ENCODE measurements at regions not wholly inside any gene's neighbourhood (a gene's known extent, or its start where the extent isn't known, plus 50 kb on each side); places are given as distances from the start of the nearest gene placed in this dataset.
"Not testable (repeated sequence)": the region's sequence is repeated elsewhere in the genome, so short reads cannot be mapped to it uniquely, and the experiment has no call there.

DNA sequence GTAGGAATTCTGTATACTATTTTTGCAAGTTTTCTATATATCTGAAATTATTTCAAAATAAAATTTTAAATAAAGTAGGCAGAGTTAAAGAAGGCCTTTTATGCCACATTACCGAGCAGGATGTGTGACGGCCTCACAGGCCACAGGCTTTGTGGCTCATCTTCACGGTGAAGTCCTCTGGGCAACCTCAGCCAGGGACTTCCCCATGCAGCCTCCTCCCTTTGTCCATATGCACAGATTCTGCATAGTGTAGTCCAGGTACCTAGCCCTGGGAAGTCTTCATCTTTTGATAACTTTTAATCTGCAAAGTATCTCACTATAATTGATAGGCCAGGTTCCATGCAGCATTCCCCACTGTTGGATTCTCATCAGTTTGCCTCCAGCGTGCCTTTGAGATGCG lies 62.8 kb downstream of the ARHGAP11B start:
- not testable (repeated sequence) for H3K9me3 Mint-ChIP-seq; H3K4me3 Mint-ChIP-seq; H3K4me1 Mint-ChIP-seq (ENCODE audit: low read depth); H3K27ac Mint-ChIP-seq; DNase-seq (ENCODE audit: low spot score); H3K27me3 Mint-ChIP-seq (ENCODE audit: low read depth)
- peaks cover 34% of the 10 kb centered on the region for H3K36me3 Mint-ChIP-seq (ENCODE audit: low read depth)

DNA sequence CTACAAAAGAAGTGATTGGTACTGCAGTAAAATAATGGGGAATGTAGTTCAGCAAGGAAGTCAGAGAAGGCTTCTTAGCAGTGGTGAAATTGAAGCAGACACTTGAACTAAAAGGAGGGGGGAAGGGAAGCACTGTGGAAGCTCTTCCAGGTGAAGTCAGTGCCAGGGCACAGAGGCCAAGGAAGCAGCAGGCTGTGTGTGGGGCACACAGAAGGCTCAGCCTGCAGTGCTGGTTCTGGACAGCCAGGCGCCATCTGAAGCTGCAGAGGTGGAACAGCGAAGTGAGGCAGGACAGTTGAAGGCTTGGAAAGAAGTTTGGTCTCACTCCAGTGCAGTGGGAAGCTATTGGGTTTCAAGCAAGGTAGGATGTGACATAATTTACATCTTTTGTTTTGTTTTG lies 64.2 kb downstream of the ARHGAP11B start:
- not testable (repeated sequence) for H3K4me3 Mint-ChIP-seq; H3K9me3 Mint-ChIP-seq; H3K27me3 Mint-ChIP-seq (ENCODE audit: low read depth); DNase-seq (ENCODE audit: low spot score); H3K4me1 Mint-ChIP-seq (ENCODE audit: low read depth)
- H3K36me3 Mint-ChIP-seq (ENCODE audit: low read depth) = peaks cover 34% of the 10 kb centered on the region
- peak overlapping the region; percentile 43 for H3K27ac Mint-ChIP-seq

DNA sequence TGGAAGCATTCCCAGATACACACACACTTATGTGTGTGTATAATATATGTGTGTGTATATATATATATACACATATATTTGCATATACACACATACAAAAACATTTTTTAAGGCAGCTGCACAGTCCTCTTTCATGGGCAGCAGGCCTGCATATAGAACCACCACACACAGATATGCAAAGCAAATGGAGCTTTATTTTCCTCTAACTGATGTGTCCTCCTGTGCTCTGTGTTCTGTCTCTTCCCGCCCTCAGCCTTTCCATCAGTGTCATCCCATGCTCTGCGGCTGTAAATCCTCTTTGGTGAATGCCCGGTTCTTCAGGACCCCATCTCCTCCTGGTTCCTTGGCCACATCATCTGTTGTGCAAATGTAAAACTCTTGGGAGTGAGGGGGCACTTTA lies 69.9 kb downstream of the ARHGAP11B start:
- not testable (repeated sequence) for H3K9me3 Mint-ChIP-seq; H3K4me3 Mint-ChIP-seq; H3K27ac Mint-ChIP-seq; H3K4me1 Mint-ChIP-seq (ENCODE audit: low read depth); H3K27me3 Mint-ChIP-seq (ENCODE audit: low read depth); DNase-seq (ENCODE audit: low spot score)
- H3K36me3 Mint-ChIP-seq (ENCODE audit: low read depth) = peaks cover 15% of the 10 kb centered on the region

DNA sequence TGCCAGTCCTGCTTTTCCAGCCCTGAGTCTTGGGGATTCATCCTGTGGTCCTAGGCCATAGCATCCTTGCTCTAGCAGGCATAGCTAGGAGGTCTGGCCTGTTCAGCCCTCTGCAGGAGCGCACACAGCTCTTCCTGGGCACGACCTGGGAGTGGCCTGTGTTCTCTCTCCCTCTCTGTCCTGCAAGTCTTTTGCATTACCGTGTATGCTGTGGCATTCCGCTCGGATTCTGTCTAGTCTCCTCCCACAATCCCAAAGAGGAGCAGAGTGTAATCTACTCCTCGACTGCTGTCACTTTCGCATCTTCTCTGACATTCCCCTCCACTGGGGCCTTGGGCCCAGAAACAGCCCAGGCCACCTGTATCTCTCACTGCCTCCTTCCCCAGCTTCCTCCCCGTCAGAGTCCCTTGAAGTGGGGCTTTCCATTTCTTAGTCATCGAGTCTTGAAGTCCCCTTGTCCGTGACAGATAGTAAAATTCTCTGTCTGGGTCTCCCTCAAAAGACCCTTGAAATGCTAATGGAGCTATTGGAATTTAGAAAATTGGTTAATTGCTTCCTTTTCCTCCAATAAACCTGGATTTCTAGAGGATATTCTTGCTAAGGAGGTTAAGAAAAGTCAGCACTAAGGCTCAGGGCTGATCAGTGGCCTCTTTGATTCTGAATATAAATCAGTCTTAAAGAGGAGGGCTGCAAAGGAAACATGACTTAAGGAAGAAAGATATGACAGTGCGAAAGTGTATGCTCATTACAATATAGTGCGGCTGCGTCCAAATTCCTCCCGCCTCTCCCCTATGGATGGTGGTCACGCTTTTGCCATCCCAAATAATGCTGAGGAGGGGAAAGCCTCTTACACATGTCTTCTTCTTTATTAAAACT lies 70.7 kb downstream of the ARHGAP11B start:
- peaks cover 12% of the 10 kb centered on the region for H3K36me3 Mint-ChIP-seq (ENCODE audit: low read depth)
- H3K9me3 Mint-ChIP-seq; H3K4me1 Mint-ChIP-seq (ENCODE audit: low read depth); DNase-seq (ENCODE audit: low spot score); H3K27me3 Mint-ChIP-seq (ENCODE audit: low read depth): not testable (repeated sequence)
- peak overlapping the region; percentile 93 for H3K27ac Mint-ChIP-seq
- peak overlapping the region; percentile 65 for H3K4me3 Mint-ChIP-seq

DNA sequence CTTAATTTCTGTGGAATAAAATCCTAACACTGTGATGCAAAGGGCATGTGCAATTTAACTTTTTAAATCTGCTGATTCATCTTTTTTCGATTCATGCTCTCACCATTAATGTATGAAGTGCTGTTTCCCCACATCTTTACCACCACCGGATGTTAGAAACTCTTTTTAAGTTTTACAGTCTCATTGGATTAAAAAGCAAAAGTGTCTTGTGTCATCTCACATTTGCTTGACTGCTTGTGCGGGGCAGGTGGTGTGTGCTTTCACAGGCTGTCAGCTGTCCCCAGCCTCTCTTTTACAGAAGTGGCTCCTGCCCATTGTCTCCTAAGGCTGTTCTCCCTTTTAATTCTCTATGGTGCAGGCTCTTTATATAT lies 71.4 kb downstream of the ARHGAP11B start:
- not testable (repeated sequence) for H3K27ac Mint-ChIP-seq; DNase-seq (ENCODE audit: low spot score); H3K9me3 Mint-ChIP-seq; H3K27me3 Mint-ChIP-seq (ENCODE audit: low read depth); H3K36me3 Mint-ChIP-seq (ENCODE audit: low read depth); H3K4me3 Mint-ChIP-seq; H3K4me1 Mint-ChIP-seq (ENCODE audit: low read depth)

DNA sequence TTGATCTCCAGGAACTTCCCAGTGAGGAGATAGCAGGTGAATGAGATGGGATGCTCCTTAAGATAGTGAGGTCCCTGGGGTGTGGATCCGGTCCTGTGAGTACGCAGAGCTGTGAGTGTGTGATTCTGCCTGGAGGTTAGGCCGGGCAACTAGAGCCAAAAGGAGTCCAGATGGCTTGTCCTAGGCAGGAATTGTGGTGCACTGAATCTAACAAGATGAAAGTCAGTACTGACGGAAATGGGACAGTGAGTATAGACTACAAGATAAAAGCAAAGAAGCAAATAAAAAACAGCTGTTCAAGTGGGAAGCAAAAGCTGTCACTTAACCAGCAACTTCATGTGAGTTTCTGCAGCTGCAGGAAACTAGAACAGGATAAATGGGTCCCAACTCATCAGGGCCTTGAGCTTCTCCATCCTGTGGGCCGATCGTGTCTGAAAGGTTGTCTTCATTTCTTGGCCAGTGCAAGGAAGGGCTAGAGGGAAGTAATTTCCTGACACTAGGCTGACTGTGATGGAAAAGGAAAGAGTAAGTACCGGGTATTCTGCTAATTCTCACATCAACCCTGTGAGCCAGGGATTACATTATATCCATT lies 74.2 kb downstream of the ARHGAP11B start:
- not testable (repeated sequence) for H3K36me3 Mint-ChIP-seq (ENCODE audit: low read depth); DNase-seq (ENCODE audit: low spot score); H3K4me3 Mint-ChIP-seq; H3K27me3 Mint-ChIP-seq (ENCODE audit: low read depth); H3K4me1 Mint-ChIP-seq (ENCODE audit: low read depth); H3K27ac Mint-ChIP-seq; H3K9me3 Mint-ChIP-seq

DNA sequence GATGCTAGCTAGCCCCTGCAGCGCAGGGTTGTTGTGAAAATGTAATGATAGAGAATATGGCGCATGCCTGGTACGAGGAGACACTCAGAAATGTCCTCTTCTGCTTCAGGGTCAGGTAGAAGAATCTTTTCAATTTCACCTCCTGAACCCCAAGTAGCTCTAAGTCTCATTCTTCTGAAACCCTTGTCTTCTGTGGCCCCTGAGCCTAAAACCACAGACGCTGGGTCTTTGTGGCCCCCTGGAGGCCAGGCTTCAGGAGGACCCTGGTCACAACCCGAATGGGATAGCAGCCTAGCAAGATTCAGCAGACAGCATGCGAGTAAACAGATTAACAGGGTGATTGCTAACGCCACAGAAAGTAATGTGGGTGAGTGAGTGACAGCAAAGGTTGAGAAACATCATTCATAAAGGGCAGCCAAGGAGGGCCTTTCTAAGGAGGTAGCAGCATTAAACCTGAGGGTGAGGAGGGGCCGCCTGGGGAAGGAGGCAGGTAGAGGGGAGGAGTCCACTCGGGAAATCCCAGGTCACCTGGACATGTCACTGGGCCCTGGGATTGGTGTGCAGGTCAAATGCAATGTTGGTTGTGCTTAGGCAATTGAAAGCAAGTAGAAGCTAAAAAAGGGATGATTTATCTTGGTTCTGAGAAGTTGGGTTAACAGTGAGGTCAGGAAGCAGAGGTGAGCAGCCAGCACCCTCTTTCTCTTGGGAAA lies 82.2 kb downstream of the ARHGAP11B start:
- not testable (repeated sequence) for H3K27me3 Mint-ChIP-seq (ENCODE audit: low read depth); H3K4me1 Mint-ChIP-seq (ENCODE audit: low read depth); H3K9me3 Mint-ChIP-seq; DNase-seq (ENCODE audit: low spot score); H3K36me3 Mint-ChIP-seq (ENCODE audit: low read depth); H3K4me3 Mint-ChIP-seq; H3K27ac Mint-ChIP-seq

DNA sequence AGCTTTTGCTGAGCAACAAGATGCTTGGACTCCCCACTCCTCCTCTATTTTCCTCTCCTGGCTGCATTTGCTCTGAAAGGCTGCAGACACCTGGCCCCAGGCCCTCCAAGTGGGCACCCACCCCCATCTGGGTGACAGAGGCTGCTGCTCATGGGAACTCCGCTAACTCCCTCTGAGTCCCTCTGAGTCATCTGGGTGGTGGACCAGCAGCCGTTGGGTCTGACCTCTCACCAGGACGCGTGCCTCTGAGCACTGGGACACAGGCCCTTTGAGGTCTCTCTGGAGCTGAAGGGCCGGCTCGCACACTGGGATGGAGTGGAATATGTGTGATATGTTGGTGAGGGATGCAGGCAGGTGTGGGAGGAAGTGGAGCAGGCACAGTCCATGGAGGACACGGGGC lies 82.9 kb downstream of the ARHGAP11B start:
- not testable (repeated sequence) for H3K36me3 Mint-ChIP-seq (ENCODE audit: low read depth); H3K4me1 Mint-ChIP-seq (ENCODE audit: low read depth); H3K27ac Mint-ChIP-seq; H3K27me3 Mint-ChIP-seq (ENCODE audit: low read depth); DNase-seq (ENCODE audit: low spot score); H3K4me3 Mint-ChIP-seq; H3K9me3 Mint-ChIP-seq

DNA sequence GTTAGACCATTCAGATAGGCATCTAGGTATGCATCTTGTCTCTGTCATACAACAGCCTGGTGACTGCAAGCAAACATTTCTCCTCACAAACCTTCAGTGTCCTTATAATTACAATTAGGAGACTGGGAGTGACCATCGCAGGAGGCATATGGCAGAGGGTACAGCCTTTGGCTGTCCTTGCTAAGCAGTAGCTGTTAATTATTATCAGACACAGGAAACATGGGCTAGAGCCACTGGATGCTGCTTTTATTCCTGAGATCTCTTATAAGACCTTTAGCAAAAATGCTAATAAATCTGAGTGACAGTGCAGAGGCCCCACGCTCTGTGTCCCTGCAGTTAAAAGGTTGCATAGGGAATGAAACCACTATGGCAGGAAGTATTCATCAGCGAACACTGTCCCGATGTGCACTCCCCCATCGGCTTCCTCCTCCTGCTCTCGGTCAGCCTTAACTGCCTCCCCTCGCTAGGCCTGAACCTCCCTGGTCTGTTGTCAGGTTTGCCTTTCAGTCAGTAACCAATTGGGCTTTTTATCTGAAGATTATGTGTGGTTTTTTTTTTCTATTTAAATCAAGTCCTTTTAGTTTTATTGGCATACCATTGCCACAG lies 92.2 kb downstream of the ARHGAP11B start:
- not testable (repeated sequence) for H3K9me3 Mint-ChIP-seq; H3K27ac Mint-ChIP-seq; H3K27me3 Mint-ChIP-seq (ENCODE audit: low read depth); DNase-seq (ENCODE audit: low spot score); H3K4me3 Mint-ChIP-seq
- peaks cover 46% of the 10 kb centered on the region for H3K36me3 Mint-ChIP-seq (ENCODE audit: low read depth)
- peaks cover 15% of the 10 kb centered on the region for H3K4me1 Mint-ChIP-seq (ENCODE audit: low read depth)

DNA sequence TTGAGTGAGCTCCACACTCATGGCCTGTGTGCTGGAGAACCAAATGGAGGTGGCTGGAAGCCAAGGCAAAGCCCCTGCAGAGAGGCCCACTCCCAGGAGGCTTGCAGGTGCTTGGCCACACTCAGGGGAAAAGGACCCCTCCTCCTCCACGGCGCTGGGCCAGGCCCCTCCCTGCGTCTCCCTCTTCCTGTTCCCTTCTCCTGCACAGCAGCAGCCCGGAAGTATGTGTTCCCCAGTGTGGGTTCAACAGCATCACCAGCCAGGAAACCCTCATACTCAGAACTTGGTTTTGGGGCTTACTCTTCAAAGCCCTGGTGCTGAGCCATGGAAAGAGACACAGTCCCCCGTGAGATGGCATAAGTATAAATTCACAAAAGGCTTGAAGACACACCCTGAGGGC lies 93.4 kb downstream of the ARHGAP11B start:
- not testable (repeated sequence) for H3K4me3 Mint-ChIP-seq; H3K27me3 Mint-ChIP-seq (ENCODE audit: low read depth); H3K9me3 Mint-ChIP-seq; DNase-seq (ENCODE audit: low spot score)
- H3K4me1 Mint-ChIP-seq (ENCODE audit: low read depth) = peaks cover 16% of the 10 kb centered on the region
- peaks cover 58% of the 10 kb centered on the region for H3K36me3 Mint-ChIP-seq (ENCODE audit: low read depth)
- H3K27ac Mint-ChIP-seq = peak overlapping the region; percentile 72

DNA sequence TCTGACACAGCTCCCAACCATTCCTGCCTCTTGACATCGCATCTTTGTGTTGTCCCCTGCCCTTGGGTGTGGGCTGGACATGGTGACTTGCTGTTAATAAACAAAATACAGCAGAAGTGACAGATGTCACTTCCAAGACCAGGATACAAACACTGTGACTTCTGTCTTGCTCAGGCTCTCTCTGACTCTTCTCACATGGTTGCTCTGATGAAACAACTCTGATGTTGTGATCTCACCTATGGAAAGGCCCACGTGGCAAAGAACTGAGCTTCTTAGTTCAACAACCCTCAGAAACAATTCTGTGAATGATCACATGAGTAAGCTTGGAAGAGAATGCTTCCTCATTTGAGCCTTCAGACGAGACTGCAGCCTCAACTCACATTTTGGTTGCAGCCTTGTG lies 94.9 kb downstream of the ARHGAP11B start:
- not testable (repeated sequence) for DNase-seq (ENCODE audit: low spot score); H3K27me3 Mint-ChIP-seq (ENCODE audit: low read depth); H3K27ac Mint-ChIP-seq; H3K9me3 Mint-ChIP-seq; H3K4me3 Mint-ChIP-seq
- H3K36me3 Mint-ChIP-seq (ENCODE audit: low read depth) = peaks cover 62% of the 10 kb centered on the region
- peaks cover 16% of the 10 kb centered on the region for H3K4me1 Mint-ChIP-seq (ENCODE audit: low read depth)

DNA sequence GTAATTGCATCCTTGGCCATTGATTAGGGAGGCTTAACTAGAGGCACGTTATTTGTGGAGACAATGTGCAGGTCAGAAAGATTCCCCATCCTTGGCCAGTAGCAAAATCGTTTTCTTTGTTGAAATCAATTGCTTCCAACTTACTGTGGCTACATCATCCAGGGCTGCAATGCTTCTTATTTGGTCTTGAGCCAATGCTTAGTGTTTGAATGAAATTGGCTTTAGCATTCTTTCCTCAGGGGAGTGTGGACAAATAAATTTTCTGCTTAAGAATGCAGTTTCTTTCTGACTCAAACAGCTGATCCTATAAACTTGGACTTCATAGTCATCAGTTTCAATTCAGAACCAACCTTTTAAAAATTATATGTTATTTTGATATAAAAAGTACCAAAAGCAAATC lies 95.6 kb downstream of the ARHGAP11B start:
- not testable (repeated sequence) for H3K9me3 Mint-ChIP-seq; H3K4me3 Mint-ChIP-seq; DNase-seq (ENCODE audit: low spot score); H3K27ac Mint-ChIP-seq; H3K27me3 Mint-ChIP-seq (ENCODE audit: low read depth)
- Mint-ChIP-seq H3K4me1 (ENCODE audit: low read depth) (peaks cover 16% of the 10 kb centered on the region), H3K36me3 (ENCODE audit: low read depth) (peaks cover 67% of the 10 kb centered on the region)

DNA sequence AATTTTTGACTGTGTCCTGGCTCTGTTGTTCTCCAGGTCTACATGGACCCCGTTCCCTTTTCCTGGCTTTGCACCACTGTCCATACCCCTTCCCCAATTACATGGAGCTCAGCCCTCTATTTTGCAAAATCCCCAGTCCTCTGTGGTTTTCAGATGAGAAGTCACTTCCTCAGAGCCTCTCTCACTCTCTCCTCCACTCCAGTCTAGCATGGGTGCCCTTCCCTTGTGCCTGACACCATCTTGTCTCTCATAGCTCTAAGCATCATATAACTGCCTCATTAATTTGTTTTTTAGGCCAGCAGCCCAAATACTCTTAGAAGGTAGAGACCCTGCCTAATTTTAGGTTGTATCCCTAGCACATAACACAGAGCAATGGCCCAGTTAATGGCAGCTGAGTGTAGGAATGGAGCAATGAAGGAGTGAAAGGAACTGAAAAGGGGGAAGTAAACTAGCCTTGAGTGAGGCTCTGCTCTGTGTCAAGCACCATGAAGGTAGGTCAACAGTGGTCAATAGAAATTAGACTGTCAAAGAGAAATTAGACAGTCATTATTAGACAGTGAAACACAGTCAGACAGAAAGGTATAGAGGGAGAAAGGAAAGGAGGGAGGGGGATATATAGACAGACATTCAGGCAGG lies 97.7 kb downstream of the ARHGAP11B start:
- not testable (repeated sequence) for H3K27me3 Mint-ChIP-seq (ENCODE audit: low read depth); H3K4me3 Mint-ChIP-seq; H3K27ac Mint-ChIP-seq; DNase-seq (ENCODE audit: low spot score); H3K9me3 Mint-ChIP-seq
- peaks cover 62% of the 10 kb centered on the region for H3K36me3 Mint-ChIP-seq (ENCODE audit: low read depth)
- peaks cover 14% of the 10 kb centered on the region for H3K4me1 Mint-ChIP-seq (ENCODE audit: low read depth)
